CD14-positive monocyte (primary cell): ENCODE measurements at regions not wholly inside any gene's neighbourhood (a gene's known extent, or its start where the extent isn't known, plus 50 kb on each side); places are given as distances from the start of the nearest gene placed in this dataset.

Source experiments
- DNase-seq, 3 donors: peaks; one replicate each; pipeline ENCODE4 v3.0.0-alpha.2; 2011 to 2022
- H2AFZ ChIP-seq: 2 replicates; pipeline ENCODE4 v1.6.0; 2012; ENCODE audit warnings: mild to moderate bottlenecking, low read depth, low read length, inconsistent platforms; ENCODE audit not compliant: insufficient read depth, poor library complexity, severe bottlenecking
- H3K27ac ChIP-seq, 2 donors: 1 replicate in 1 of 2; 2 replicates in 1 of 2; pipeline ENCODE4 v1.5.1; 2012 to 2013; ENCODE audit warnings: low read length in 2 of 2, control low read depth in 1 of 2, inconsistent platforms in 1 of 2, low read depth in 1 of 2, mild to moderate bottlenecking in 1 of 2
- H3K27me3 ChIP-seq, 2 donors: one replicate each; pipeline versions ENCODE4 v1.6.0 to v1.6.1; 2011 to 2013; ENCODE audit warnings: low read length in 2 of 2; ENCODE audit not compliant: control insufficient read depth in 2 of 2, insufficient read depth in 2 of 2
- H3K36me3 ChIP-seq, 2 donors: replicated peaks in 1 of 2; 1 replicate in 1 of 2; 2 replicates in 1 of 2; pipeline versions ENCODE4 v1.5.1 to v1.6.1; 2012 to 2013; ENCODE audit warnings: low read length in 2 of 2, control low read depth in 1 of 2, inconsistent platforms in 1 of 2, mild to moderate bottlenecking in 1 of 2; ENCODE audit not compliant: insufficient read depth in 2 of 2, control insufficient read depth in 1 of 2
- H3K4me1 ChIP-seq, 2 donors: 1 replicate in 1 of 2; 2 replicates in 1 of 2; pipeline versions ENCODE4 v1.5.1 to v1.6.1; 2012 to 2013; ENCODE audit warnings: low read length in 2 of 2, control low read depth in 1 of 2, inconsistent platforms in 1 of 2, mild to moderate bottlenecking in 1 of 2, moderate library complexity in 1 of 2; ENCODE audit not compliant: insufficient read depth in 2 of 2, control insufficient read depth in 1 of 2
- H3K4me2 ChIP-seq: replicated peaks from 2 replicates; pipeline ENCODE3; 2012; ENCODE audit warnings: low read length, moderate library complexity, mild to moderate bottlenecking; ENCODE audit not compliant: poor library complexity, severe bottlenecking; ENCODE audit errors: extremely low read depth
- H3K4me3 ChIP-seq, 3 experiments: fragments of 200-600 bp in 1 of 3; sonication (generic) in 1 of 3; replicated peaks in 1 of 3; 1 replicate in 2 of 3; 2 replicates in 1 of 3; pipeline ENCODE4 v1.5.1; 2011 to 2013; ENCODE audit warnings: low read length in 3 of 3, mild to moderate bottlenecking in 3 of 3, control low read depth in 2 of 3, low read depth in 2 of 3, inconsistent platforms in 1 of 3, moderate library complexity in 1 of 3
- H3K79me2 ChIP-seq: 2 replicates; pipeline ENCODE4 v1.6.0; 2012; ENCODE audit warnings: mild to moderate bottlenecking, control low read depth, inconsistent platforms, low read length, moderate library complexity; ENCODE audit not compliant: insufficient read depth
- H3K9ac ChIP-seq: 2 replicates; pipeline ENCODE4 v1.6.0; 2017; ENCODE audit warnings: low read length, mild to moderate bottlenecking; ENCODE audit not compliant: insufficient read depth, poor library complexity, severe bottlenecking
- H3K9me3 ChIP-seq, 2 donors: replicated peaks in 1 of 2; 1 replicate in 1 of 2; 2 replicates in 1 of 2; pipeline versions ENCODE4 v1.5.1 to v1.6.1; 2012 to 2013; ENCODE audit warnings: low read length in 2 of 2, control low read depth in 1 of 2; ENCODE audit not compliant: control insufficient read depth in 1 of 2, insufficient read depth in 1 of 2
- H4K20me1 ChIP-seq: 2 replicates; pipeline ENCODE4 v1.6.0; 2012; ENCODE audit warnings: mild to moderate bottlenecking, low read length, control low read depth, moderate library complexity; ENCODE audit not compliant: insufficient read depth
- H3K27ac Mint-ChIP-seq, 7 donors: one replicate each; pipeline ENCODE4 v1.8.0; 2020; ENCODE audit warnings: mild to moderate bottlenecking in 7 of 7, mixed read lengths in 7 of 7, moderate library complexity in 6 of 7, inconsistent platforms in 2 of 7
- H3K27me3 Mint-ChIP-seq, 3 donors: one replicate each; pipeline ENCODE4 v1.8.0; 2021 to 2022; ENCODE audit warnings: low read depth in 3 of 3, mild to moderate bottlenecking in 3 of 3, mixed read lengths in 3 of 3, moderate library complexity in 3 of 3, inconsistent platforms in 1 of 3
- H3K36me3 Mint-ChIP-seq, 2 donors: one replicate each; pipeline ENCODE4 v1.8.0; 2020; ENCODE audit warnings: mixed read lengths in 2 of 2, inconsistent platforms in 1 of 2, mild to moderate bottlenecking in 1 of 2
- H3K4me1 Mint-ChIP-seq: one replicate; pipeline ENCODE4 v1.8.0; 2020; ENCODE audit warnings: mild to moderate bottlenecking, mixed read lengths
- H3K4me3 Mint-ChIP-seq, 2 donors: one replicate each; pipeline ENCODE4 v1.8.0; 2020; ENCODE audit warnings: mild to moderate bottlenecking in 2 of 2, mixed read lengths in 2 of 2, moderate library complexity in 1 of 2
- H3K9me3 Mint-ChIP-seq, 7 donors: one replicate each; pipeline ENCODE4 v1.8.0; 2020 to 2022; ENCODE audit warnings: mixed read lengths in 7 of 7, mild to moderate bottlenecking in 6 of 7, moderate library complexity in 6 of 7, inconsistent platforms in 2 of 7
- CTCF ChIP-seq: fragments of 200-600 bp; IDR thresholded peaks from one replicate; pipeline ENCODE4 v1.8.0; 2022; ENCODE audit warnings: antibody characterized with exemption, mild to moderate bottlenecking
- WGBS: methylation state at CpG from one replicate; pipeline ENCODE4 v1.1.5; 2013; ENCODE audit warnings: missing lambda C conversion rate; ENCODE audit not compliant: insufficient coverage; 5-methylcytosine and 5-hydroxymethylcytosine counted together
- intact Hi-C, 2 donors: fragments of 100-400 bp; cut with micrococcal nuclease; formaldehyde crosslinking; loops; one replicate each; pipeline versions ENCODE4 v1.15.0 to v1.15.1; 2023

- Histone ChIP-seq H3K27me3 (no peaks in the 10 kb centered on the region), H3K4me1 (peaks cover 80 to 91% of the 10 kb centered on the region in 2 donors), H3K9me3 (no peaks in the 10 kb centered on the region), H4K20me1 (no peaks in the 10 kb centered on the region), H3K36me3 (no peaks in the 10 kb centered on the region), H3K9ac (no peak overlapping the region), H2AFZ (no peak overlapping the region), H3K4me3 (no peak overlapping the region), H3K27ac (peak overlapping the region in 1 of 2 donors; percentile 99), H3K79me2 (peaks cover 3% of the 10 kb centered on the region), H3K4me2 (no peak overlapping the region)
- intact Hi-C loops, result loop anchor here in 1 of 2 donors (5.0 to 10.0 kb wide), 3 partner anchors 33 to 425 kb away; partner anchors contain the start of gene C9orf50
- TF ChIP-seq CTCF, result no peak
- H3K27ac Mint-ChIP-seq, result peak overlapping the region in 3 of 7 donors; percentile 15 to 78 (median 30)
- no peak overlapping the region for H3K4me3 Mint-ChIP-seq
- H3K36me3 Mint-ChIP-seq, result peaks cover 3 to 11% of the 10 kb centered on the region in 2 donors
- peaks cover 0 to 3% (median 0%) of the 10 kb centered on the region in 7 donors for H3K9me3 Mint-ChIP-seq
- no peaks in the 10 kb centered on the region for H3K27me3 Mint-ChIP-seq
- WGBS, result 93% methylated on average over 5 of the region's 5 CpGs
- H3K4me1 Mint-ChIP-seq, result peaks cover 74% of the 10 kb centered on the region
- DNase-seq, result no peak
Observed at GRCh38 chr9:129349665-129349947, 171.5 kb upstream of the IER5L start.

- Mint-ChIP-seq H3K27ac (peak overlapping the region; percentile 97 to 99 (median 97)), H3K27me3 (no peaks in the 10 kb centered on the region), H3K36me3 (peaks cover 3 to 11% of the 10 kb centered on the region in 2 donors), H3K9me3 (peaks cover 0 to 3% (median 0%) of the 10 kb centered on the region in 7 donors), H3K4me1 (peaks cover 79% of the 10 kb centered on the region), H3K4me3 (no peak overlapping the region)
- no peak overlapping the region for H3K4me3 ChIP-seq
- no peaks in the 10 kb centered on the region for H3K9me3 ChIP-seq
- no peaks in the 10 kb centered on the region for H3K27me3 ChIP-seq
- TF ChIP-seq CTCF, result no peak
- H3K4me1 ChIP-seq, result peaks cover 85 to 96% of the 10 kb centered on the region in 2 donors
- peaks cover 3% of the 10 kb centered on the region for H3K79me2 ChIP-seq
- no peaks in the 10 kb centered on the region for H3K36me3 ChIP-seq
- no peak for DNase-seq
- H3K9ac ChIP-seq, result peak overlapping the region; percentile 86
- WGBS, result 82% methylated on average over 11 of the region's 14 CpGs
- H3K4me2 ChIP-seq, result no peak overlapping the region
- intact Hi-C loops, result loop anchor here in 1 of 2 donors (5.0 to 10.0 kb wide), 3 partner anchors 33 to 426 kb away; partner anchors contain the start of gene C9orf50
- H3K27ac ChIP-seq, result peak overlapping the region; percentile 97 to 99
- no peak overlapping the region for H2AFZ ChIP-seq
- H4K20me1 ChIP-seq, result no peaks in the 10 kb centered on the region
Observed at GRCh38 chr9:129348890-129349664, 171.0 kb upstream of the IER5L start.
